GM21360 (cell line): ENCODE measurements at regions not wholly inside any gene's neighbourhood (a gene's known extent, or its start where the extent isn't known, plus 50 kb on each side); places are given as distances from the start of the nearest gene placed in this dataset.
"Not testable (repeated sequence)": the region's sequence is repeated elsewhere in the genome, so short reads cannot be mapped to it uniquely, and the experiment has no call there.

Experiments
- ATAC-seq: cut with Tn5 transposase; IDR thresholded peaks from one replicate; pipeline ENCODE4 v1.9.1; 2021; ENCODE audit warnings: mild to moderate bottlenecking, moderate library complexity; ENCODE audit not compliant: unreplicated experiment

- not testable (repeated sequence) for ATAC-seq
Observed at GRCh38 chr2:87311896-87312441, 290.3 kb upstream of the PLGLB1 start.

- not testable (repeated sequence) for ATAC-seq
Observed at GRCh38 chr2:87314622-87315021, 293.0 kb upstream of the PLGLB1 start.

GRCh38 chr2:87315183-87315902, 293.7 kb upstream of the PLGLB1 start:
- peak; percentile 64 for ATAC-seq

- not testable (repeated sequence) for ATAC-seq
Observed at GRCh38 chr2:87317193-87317592, 295.5 kb upstream of the PLGLB1 start.

GRCh38 chr2:87318814-87319491, 297.3 kb upstream of the PLGLB1 start:
- not testable (repeated sequence) for ATAC-seq

- ATAC-seq: not testable (repeated sequence)
Observed at GRCh38 chr2:87319705-87320104, 298.1 kb upstream of the PLGLB1 start.

- not testable (repeated sequence) for ATAC-seq
Observed at GRCh38 chr2:87321201-87321600, 299.6 kb upstream of the PLGLB1 start.

GRCh38 chr2:87324335-87325041, 302.8 kb upstream of the PLGLB1 start:
- ATAC-seq: not testable (repeated sequence)

- ATAC-seq: not testable (repeated sequence)
Observed at GRCh38 chr2:87325042-87325910, 303.6 kb upstream of the PLGLB1 start.

- not testable (repeated sequence) for ATAC-seq
Observed at GRCh38 chr2:87325911-87326294, 304.3 kb upstream of the PLGLB1 start.

- ATAC-seq: not testable (repeated sequence)
Observed at GRCh38 chr2:87326754-87327153, 305.1 kb upstream of the PLGLB1 start.

- not testable (repeated sequence) for ATAC-seq
Observed at GRCh38 chr2:87327648-87328371, 306.2 kb upstream of the PLGLB1 start.

- not testable (repeated sequence) for ATAC-seq
Observed at GRCh38 chr2:87329529-87329928, 307.9 kb upstream of the PLGLB1 start.

- ATAC-seq: not testable (repeated sequence)
Observed at GRCh38 chr2:87330486-87330885, 308.8 kb upstream of the PLGLB1 start.

GRCh38 chr2:87331940-87332583, 310.4 kb upstream of the PLGLB1 start:
- ATAC-seq: not testable (repeated sequence)

- not testable (repeated sequence) for ATAC-seq
Observed at GRCh38 chr2:87334888-87335287, 313.2 kb upstream of the PLGLB1 start.

- ATAC-seq: not testable (repeated sequence)
Observed at GRCh38 chr2:87338998-87339397, 317.4 kb upstream of the PLGLB1 start.

GRCh38 chr2:87341601-87342014, 320.0 kb upstream of the PLGLB1 start:
- ATAC-seq: not testable (repeated sequence)

- ATAC-seq: not testable (repeated sequence)
Observed at GRCh38 chr2:87342175-87342574, 320.5 kb upstream of the PLGLB1 start.
